Astrocyte (in vitro differentiated cells and primary cell): ENCODE measurements at regions not wholly inside any gene's neighbourhood (a gene's known extent, or its start where the extent isn't known, plus 50 kb on each side); places are given as distances from the start of the nearest gene placed in this dataset.

Experiments used
- CTCF ChIP-seq: IDR thresholded peaks from 2 replicates; pipeline ENCODE4 v1.5.1; 2011; ENCODE audit warnings: low read depth, mild to moderate bottlenecking, inconsistent platforms, low read length, moderate library complexity; ENCODE audit not compliant: insufficient read depth
- EZH2 ChIP-seq: IDR thresholded peaks from 2 replicates; pipeline ENCODE4 v1.6.1; 2012; ENCODE audit warnings: mild to moderate bottlenecking, low read length, inconsistent platforms; ENCODE audit not compliant: insufficient read depth

- TF ChIP-seq CTCF (no peak), EZH2 (no peak)
Measured at GRCh38 chr5:68685863-68686262, 408.0 kb upstream of the SLC30A5 start.
